ENCODE measurements at regions not wholly inside any gene's neighbourhood (a gene's known extent, or its start where the extent isn't known, plus 50 kb on each side); places are given as distances from the start of the nearest gene placed in this dataset.

DNA sequence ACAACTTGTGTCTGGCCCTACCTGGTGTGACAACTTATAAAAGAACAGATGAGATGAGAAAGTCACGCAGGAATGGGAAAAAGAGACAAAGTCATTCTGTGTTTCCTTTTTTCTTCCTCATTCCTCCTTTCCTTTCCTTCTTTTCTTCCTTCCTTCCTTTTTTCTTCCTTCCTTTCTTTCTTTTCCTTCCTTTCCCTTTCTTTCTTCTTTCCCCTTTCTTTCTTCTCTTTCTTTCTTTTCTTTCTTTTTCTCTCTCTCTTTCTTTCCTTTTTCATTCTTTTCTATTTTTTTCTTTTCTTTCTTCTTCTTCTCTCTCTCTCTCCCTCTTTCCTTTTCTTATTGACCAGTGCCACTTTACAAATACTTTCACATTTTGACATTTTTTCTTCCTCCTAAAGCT lies 239.7 kb downstream of the ATG4C start:
- Histone ChIP-seq H3K79me2 (ENCODE audit: insufficient read depth, low read length) (no peaks in the 10 kb centered on the region), H4K20me1 (ENCODE audit: insufficient read depth, low read length) (no peaks in the 10 kb centered on the region), H3K9me3 (replicated peaks in 1 of 2; ENCODE audit: control insufficient read depth in 1 of 2, insufficient read depth in 1 of 2, low read length in 2 of 2) (no peaks in the 10 kb centered on the region), H3K4me1 (ENCODE audit: control insufficient read depth in 1 of 2, insufficient read depth in 2 of 2, low read length in 2 of 2) (no peaks in the 10 kb centered on the region), H3K36me3 (replicated peaks in 1 of 2; ENCODE audit: control insufficient read depth in 1 of 2, insufficient read depth in 2 of 2, low read length in 2 of 2) (no peaks in the 10 kb centered on the region), H3K9ac (ENCODE audit: insufficient read depth, low read length, poor library complexity, severe bottlenecking) (no peak overlapping the region), H3K4me2 (replicated peaks; ENCODE audit: extremely low read depth, low read length, poor library complexity, severe bottlenecking) (no peak overlapping the region), H3K4me3 (replicated peaks in 1 of 3; ENCODE audit: low read depth in 2 of 3, low read length in 3 of 3) (no peak overlapping the region), H3K27me3 (ENCODE audit: control insufficient read depth in 2 of 2, insufficient read depth in 2 of 2, low read length in 2 of 2) (no peaks in the 10 kb centered on the region), H3K27ac (ENCODE audit: low read depth in 1 of 2, low read length in 2 of 2) (no peak overlapping the region), H2AFZ (ENCODE audit: insufficient read depth, low read depth, low read length, poor library complexity, severe bottlenecking) (no peak overlapping the region)
- intact Hi-C loops (cut with micrococcal nuclease): no loop called here
- WGBS (ENCODE audit: insufficient coverage): 100% methylated on average over 1 of the region's 1 CpG
- Mint-ChIP-seq H3K27me3 (ENCODE audit: low read depth in 3 of 3) (peaks cover 1 to 5% (median 4%) of the 10 kb centered on the region in 3 donors), H3K27ac (no peak overlapping the region), H3K4me1 (no peaks in the 10 kb centered on the region), H3K4me3 (no peak overlapping the region), H3K36me3 (no peaks in the 10 kb centered on the region), H3K9me3 (peaks cover 0 to 4% (median 0%) of the 10 kb centered on the region in 7 donors)
- no peak for DNase-seq
- TF ChIP-seq, protein P1, sequence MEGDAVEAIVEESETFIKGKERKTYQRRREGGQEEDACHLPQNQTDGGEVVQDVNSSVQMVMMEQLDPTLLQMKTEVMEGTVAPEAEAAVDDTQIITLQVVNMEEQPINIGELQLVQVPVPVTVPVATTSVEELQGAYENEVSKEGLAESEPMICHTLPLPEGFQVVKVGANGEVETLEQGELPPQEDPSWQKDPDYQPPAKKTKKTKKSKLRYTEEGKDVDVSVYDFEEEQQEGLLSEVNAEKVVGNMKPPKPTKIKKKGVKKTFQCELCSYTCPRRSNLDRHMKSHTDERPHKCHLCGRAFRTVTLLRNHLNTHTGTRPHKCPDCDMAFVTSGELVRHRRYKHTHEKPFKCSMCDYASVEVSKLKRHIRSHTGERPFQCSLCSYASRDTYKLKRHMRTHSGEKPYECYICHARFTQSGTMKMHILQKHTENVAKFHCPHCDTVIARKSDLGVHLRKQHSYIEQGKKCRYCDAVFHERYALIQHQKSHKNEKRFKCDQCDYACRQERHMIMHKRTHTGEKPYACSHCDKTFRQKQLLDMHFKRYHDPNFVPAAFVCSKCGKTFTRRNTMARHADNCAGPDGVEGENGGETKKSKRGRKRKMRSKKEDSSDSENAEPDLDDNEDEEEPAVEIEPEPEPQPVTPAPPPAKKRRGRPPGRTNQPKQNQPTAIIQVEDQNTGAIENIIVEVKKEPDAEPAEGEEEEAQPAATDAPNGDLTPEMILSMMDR (IDR thresholded peaks at IDR 0.05): no peak

DNA sequence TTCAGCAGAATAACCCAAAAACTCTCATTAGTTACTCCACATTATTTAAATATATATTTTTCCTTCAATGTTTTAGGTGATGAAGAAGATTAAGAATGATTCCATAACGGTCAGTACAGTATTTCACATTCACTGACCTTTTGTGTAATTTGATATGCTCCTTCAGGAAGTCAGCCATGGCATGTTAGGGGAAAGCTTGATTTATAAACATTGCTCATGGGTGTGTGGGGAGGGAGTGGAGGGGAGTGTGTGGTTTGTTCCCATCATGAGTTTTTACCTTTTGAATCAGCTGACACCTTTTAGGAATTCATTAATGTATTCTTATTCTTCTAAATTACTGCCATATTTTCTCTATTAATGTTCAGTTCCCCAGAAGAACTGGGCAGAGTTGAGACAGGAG lies 240.2 kb downstream of the ATG4C start:
- H3K4me3 Mint-ChIP-seq: no peak overlapping the region
- H3K9me3 Mint-ChIP-seq: peaks cover 0 to 4% (median 0%) of the 10 kb centered on the region in 7 donors
- no peaks in the 10 kb centered on the region for H3K4me1 ChIP-seq (ENCODE audit: control insufficient read depth in 1 of 2, insufficient read depth in 2 of 2, low read length in 2 of 2)
- intact Hi-C loops (cut with micrococcal nuclease): no loop called here
- no peaks in the 10 kb centered on the region for H3K79me2 ChIP-seq (ENCODE audit: insufficient read depth, low read length)
- TF ChIP-seq, protein P1 (IDR thresholded peaks at IDR 0.05): no peak
- H3K36me3 Mint-ChIP-seq: no peaks in the 10 kb centered on the region
- no peak overlapping the region for H3K27ac ChIP-seq (ENCODE audit: low read depth in 1 of 2, low read length in 2 of 2)
- no peaks in the 10 kb centered on the region for H3K9me3 ChIP-seq (replicated peaks in 1 of 2; ENCODE audit: control insufficient read depth in 1 of 2, insufficient read depth in 1 of 2, low read length in 2 of 2)
- no peak overlapping the region for H3K27ac Mint-ChIP-seq
- H3K27me3 Mint-ChIP-seq (ENCODE audit: low read depth in 3 of 3): peaks cover 4 to 6% (median 5%) of the 10 kb centered on the region in 3 donors
- no peak overlapping the region for H3K4me2 ChIP-seq (replicated peaks; ENCODE audit: extremely low read depth, low read length, poor library complexity, severe bottlenecking)
- H3K36me3 ChIP-seq (replicated peaks in 1 of 2; ENCODE audit: control insufficient read depth in 1 of 2, insufficient read depth in 2 of 2, low read length in 2 of 2): no peaks in the 10 kb centered on the region
- H3K9ac ChIP-seq (ENCODE audit: insufficient read depth, low read length, poor library complexity, severe bottlenecking): no peak overlapping the region
- H3K4me3 ChIP-seq (replicated peaks in 1 of 3; ENCODE audit: low read depth in 2 of 3, low read length in 3 of 3): no peak overlapping the region
- H3K4me1 Mint-ChIP-seq: no peaks in the 10 kb centered on the region
- no peaks in the 10 kb centered on the region for H3K27me3 ChIP-seq (ENCODE audit: control insufficient read depth in 2 of 2, insufficient read depth in 2 of 2, low read length in 2 of 2)
- H2AFZ ChIP-seq (ENCODE audit: insufficient read depth, low read depth, low read length, poor library complexity, severe bottlenecking): no peak overlapping the region
- no peaks in the 10 kb centered on the region for H4K20me1 ChIP-seq (ENCODE audit: insufficient read depth, low read length)
- no CpG with 5 or more reads among the region's 1 CpG for WGBS (ENCODE audit: insufficient coverage)
- no peak for DNase-seq

Data from CD14-positive monocyte (primary cell).